GM23338 (cell line): ENCODE measurements at regions not wholly inside any gene's neighbourhood (a gene's known extent, or its start where the extent isn't known, plus 50 kb on each side); places are given as distances from the start of the nearest gene placed in this dataset.

Experiments
- CTCF ChIP-seq, 2 experiments: fragments of 200-600 bp in 1 of 2; sonication (generic) in 1 of 2; conservative IDR thresholded peaks; 2 replicates each; pipeline versions ENCODE4 v1.5.1 to v1.6.1; 2016 to 2017; ENCODE audit warnings: antibody characterized with exemption in 2 of 2, low read depth in 2 of 2, mild to moderate bottlenecking in 2 of 2, moderate library complexity in 1 of 2
- POLR2AphosphoS5 ChIP-seq: IDR thresholded peaks from 2 replicates; pipeline ENCODE4 v1.6.1; 2016; ENCODE audit warnings: antibody characterized with exemption, low read depth

- no peak for TF ChIP-seq CTCF (conservative IDR thresholded peaks at IDR 0.05; ENCODE audit: low read depth in 2 of 2)
- TF ChIP-seq POLR2AphosphoS5, result no peak
Measured at GRCh38 chr7:91660734-91661356, 219.7 kb downstream of the MTERF1 start.
